Activated CD8-positive, alpha-beta memory T cell treated with anti-CD3 and anti-CD28 coated beads, Interleukin-2, amount 50 U/mL, for 24 hours (primary cell): ENCODE measurements at regions not wholly inside any gene's neighbourhood (a gene's known extent, or its start where the extent isn't known, plus 50 kb on each side); places are given as distances from the start of the nearest gene placed in this dataset.
"Not testable (repeated sequence)": the region's sequence is repeated elsewhere in the genome, so short reads cannot be mapped to it uniquely, and the experiment has no call there.

Experiments used
- DNase-seq: peaks from one replicate; pipeline ENCODE4 v3.0.0-alpha.2; 2020; ENCODE audit errors: extremely low read depth

GRCh38 chr22:46026899-46027210, 49.9 kb upstream of the WNT7B start:
- no peak for DNase-seq

GRCh38 chr22:46027211-46028105, 50.5 kb upstream of the WNT7B start:
- no peak for DNase-seq

- DNase-seq, result no peak
These were observed 51.4 kb upstream of the WNT7B start for GRCh38 chr22:46028106-46028991.

- no peak for DNase-seq
These were observed 52.1 kb upstream of the WNT7B start for GRCh38 chr22:46029036-46029435.

- DNase-seq, result no peak
These were observed 52.7 kb upstream of the WNT7B start for GRCh38 chr22:46029574-46030200.

GRCh38 chr22:46030231-46030880, 53.4 kb upstream of the WNT7B start:
- DNase-seq, result no peak

- DNase-seq, result no peak
These were observed 54.1 kb upstream of the WNT7B start for GRCh38 chr22:46031066-46031465.

- no peak for DNase-seq
These were observed 54.6 kb upstream of the WNT7B start for GRCh38 chr22:46031557-46031956.

GRCh38 chr22:46031965-46032851, 55.2 kb upstream of the WNT7B start:
- DNase-seq, result no peak

GRCh38 chr22:46033256-46034200, 56.6 kb upstream of the WNT7B start:
- no peak for DNase-seq

- not testable (repeated sequence) for DNase-seq
These were observed 57.5 kb upstream of the WNT7B start for GRCh38 chr22:46034480-46034879.

GRCh38 chr22:46035380-46035741, 58.4 kb upstream of the WNT7B start:
- DNase-seq, result no peak

- DNase-seq, result peak; percentile 98
These were observed 59.0 kb upstream of the WNT7B start for GRCh38 chr22:46035742-46036557.

GRCh38 chr22:46036558-46037408, 59.8 kb upstream of the WNT7B start:
- DNase-seq, result no peak

- DNase-seq, result no peak
These were observed 61.2 kb upstream of the WNT7B start for GRCh38 chr22:46038174-46038487.

GRCh38 chr22:46038516-46039430, 61.8 kb upstream of the WNT7B start:
- no peak for DNase-seq

- DNase-seq, result no peak
These were observed 62.6 kb upstream of the WNT7B start for GRCh38 chr22:46039535-46039934.
